Muscle of back (tissue), 3 donors: ENCODE measurements at regions not wholly inside any gene's neighbourhood (a gene's known extent, or its start where the extent isn't known, plus 50 kb on each side); places are given as distances from the start of the nearest gene placed in this dataset.
A peak's percentile ranks its signal among the peaks of the same experiment; 100 is the strongest.

Source experiments
- DNase-seq, 3 donors: peaks; one replicate each; pipeline versions ENCODE4 v3.0.0 to v3.0.0-alpha.2; 2013

DNA sequence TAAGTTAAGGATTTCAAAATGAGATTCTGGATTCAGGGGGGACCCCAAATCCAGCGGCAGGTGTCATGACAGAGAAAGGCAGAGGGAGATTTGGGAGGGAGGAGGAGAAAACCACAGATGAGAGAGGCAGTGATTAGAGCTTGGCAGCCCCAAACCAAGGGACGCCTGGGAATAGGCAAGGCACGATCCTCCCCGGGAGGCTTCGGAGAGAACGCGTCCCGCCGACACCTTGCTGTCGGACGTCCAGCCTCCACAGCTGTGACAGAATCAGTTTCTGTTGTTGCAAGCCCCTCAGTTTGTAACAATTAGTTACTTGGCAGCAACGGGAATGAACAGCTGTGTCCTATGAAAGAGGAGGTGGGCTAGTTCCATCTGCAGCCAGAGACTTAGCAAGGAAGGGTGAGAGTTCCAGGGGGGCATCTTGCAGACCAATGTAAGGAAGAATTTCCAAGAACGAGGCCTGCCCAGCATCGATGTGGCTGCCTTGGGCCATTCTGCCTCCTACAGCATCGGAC, 110.7 kb upstream of the SDK2 start:
- DNase-seq = no peak

DNA sequence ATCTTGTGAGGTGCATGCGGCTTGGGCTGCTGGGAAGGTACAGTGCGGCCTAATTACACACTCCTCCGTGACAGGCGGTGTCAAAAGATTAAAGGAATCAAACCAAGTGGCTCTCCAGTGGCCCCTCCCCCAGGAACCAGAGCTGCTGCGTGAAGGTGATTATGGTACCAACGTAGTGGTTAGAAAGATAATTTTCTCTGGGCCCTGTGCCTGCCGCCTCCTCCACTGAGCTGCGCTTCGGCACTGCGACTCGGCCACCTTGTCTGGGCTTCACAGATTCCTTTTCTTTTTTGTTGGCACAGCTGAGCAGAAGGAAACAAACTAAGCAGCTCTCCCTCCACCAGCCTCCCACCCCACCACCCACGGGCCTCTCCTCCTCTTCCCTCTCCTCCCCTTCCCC, 113.2 kb upstream of the SDK2 start:
- DNase-seq = no peak

DNA sequence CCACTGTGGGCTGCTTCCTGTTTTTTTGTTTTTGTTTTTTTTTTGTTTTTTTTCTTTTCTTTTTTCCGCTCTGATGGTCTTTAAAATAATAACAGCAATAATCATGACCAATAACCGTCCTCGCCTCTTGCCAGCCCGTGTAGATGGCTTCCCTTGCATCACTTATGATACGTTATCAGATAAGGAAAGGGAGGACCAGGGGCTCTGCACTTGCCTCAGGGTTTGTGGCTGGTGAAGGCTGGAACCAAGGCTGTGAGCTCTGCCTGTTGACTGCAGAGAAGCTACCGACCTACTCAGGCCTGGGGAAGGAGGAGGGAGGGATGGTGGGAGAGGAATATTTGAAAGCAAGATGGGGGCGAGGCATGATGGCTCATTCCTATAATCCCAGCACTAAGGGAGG, 114.0 kb upstream of the SDK2 start:
- DNase-seq = no peak

DNA sequence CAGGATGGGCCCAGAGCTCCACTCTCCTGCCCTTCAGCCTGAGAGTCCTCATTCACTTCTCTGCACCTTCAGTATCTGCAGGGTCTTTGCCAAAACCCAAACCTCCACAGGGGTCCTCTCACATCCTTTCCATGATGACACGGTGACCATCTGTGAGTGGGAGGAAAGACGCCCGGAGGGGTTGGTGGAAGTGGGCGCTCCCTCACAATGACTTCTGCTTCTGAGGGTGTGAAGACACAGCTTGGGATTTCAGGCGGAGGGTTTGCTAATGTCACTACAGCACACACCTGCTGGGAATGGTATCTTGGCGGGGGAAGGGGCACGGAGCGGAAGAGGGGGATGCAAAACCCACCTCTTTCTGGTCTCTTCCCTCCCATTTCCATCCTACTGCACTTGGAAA, 115.1 kb upstream of the SDK2 start:
- no peak for DNase-seq

GRCh38 chr17:73759734-73760438, 115.6 kb upstream of the SDK2 start:
- DNase-seq = peak in 1 of 3 donors; percentile 13

- DNase-seq = no peak
Observed at GRCh38 chr17:73760439-73760758, 116.2 kb upstream of the SDK2 start.

- DNase-seq = no peak
Observed at GRCh38 chr17:73765824-73766563, 121.7 kb upstream of the SDK2 start.

GRCh38 chr17:73767696-73768095, 123.5 kb upstream of the SDK2 start:
- DNase-seq = no peak

GRCh38 chr17:73768691-73769090, 124.4 kb upstream of the SDK2 start:
- DNase-seq = no peak

DNA sequence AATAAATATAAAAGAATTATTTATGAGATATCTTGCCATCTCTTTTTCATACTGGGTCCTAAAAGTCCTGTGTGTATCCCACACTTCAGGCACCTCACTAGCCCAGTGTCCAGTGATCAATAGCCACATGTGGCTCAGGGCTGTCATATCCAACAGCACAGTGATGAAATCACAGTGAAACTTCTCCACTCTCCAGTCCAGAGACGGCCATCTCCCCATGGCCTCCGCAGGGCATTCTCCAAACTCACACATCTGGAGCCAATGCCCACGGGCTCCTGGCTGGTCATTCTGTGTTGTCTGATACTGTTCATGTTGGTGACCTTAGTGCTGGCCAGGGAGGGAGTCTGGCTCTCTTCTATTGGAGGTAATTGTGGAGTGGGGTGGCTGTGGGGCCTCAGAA, 125.2 kb upstream of the SDK2 start:
- DNase-seq = no peak

GRCh38 chr17:73770115-73770848, 126.0 kb upstream of the SDK2 start:
- peak; percentile 92 to 96 (median 94) for DNase-seq

DNA sequence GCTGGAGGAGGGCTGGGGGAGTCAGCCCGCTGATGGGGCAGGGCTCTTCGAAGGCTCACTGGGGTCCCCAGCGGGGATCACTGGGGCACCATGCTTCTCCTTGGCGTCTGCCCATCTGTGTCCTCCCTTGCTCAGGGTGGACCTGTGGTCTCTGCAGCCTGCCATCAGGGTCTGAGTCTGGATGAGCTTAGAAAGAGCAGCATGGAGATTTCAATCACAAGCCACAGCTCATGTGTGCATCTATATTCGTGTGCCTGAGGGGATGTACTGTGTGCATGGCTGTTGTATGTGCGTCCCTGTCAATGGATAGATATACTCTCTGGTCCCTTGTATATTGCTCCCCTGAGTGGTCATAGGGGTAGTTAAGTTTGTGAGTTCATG, 126.6 kb upstream of the SDK2 start:
- no peak for DNase-seq

DNA sequence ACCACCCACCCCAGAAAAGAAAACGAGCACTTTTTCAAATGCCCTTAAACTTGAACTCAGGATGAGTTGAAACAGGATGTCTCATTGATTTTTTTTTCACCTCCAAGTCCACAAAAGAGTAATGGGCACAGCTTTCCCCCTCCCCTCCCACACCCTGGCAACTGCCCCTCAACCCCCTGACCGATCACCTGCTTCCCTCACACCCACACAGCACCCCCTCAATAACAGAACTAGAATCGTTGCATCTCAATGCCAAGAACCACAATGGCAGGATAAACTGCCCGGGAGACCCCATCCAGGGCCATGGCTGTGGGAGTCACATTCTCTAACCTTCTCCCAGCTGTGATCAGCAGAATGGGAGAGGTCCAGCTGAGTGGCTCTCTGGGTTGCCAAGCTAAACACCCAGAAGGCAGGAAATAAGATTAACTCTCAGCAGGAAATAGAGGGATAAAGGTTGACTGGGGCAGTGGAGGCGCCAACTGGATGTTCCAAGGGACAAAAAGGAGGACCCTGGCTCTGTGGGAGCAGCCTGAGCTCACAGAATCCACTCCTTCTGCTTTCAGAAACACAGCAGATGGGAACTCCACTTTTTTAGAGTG, 128.0 kb upstream of the SDK2 start:
- no peak for DNase-seq

DNA sequence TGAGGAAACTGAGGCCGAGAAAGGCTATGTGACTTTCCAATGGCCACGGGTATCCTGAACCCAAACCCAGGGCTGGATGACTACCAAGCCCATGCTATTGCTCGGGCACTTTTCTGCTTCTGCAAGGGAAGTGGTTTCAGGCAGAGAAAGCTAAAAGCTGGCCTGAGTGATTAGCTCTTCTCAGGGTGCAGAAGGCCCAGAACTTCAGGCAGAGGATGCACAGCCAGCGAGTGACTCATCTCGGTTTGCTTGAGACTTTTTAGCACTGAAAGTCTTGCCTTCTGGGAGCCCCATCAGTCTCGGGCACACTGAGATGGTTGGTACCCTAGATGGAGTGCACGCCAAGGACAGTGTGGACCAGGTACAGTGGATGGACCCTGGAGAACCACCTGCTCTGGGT, 129.5 kb upstream of the SDK2 start:
- no peak for DNase-seq

DNA sequence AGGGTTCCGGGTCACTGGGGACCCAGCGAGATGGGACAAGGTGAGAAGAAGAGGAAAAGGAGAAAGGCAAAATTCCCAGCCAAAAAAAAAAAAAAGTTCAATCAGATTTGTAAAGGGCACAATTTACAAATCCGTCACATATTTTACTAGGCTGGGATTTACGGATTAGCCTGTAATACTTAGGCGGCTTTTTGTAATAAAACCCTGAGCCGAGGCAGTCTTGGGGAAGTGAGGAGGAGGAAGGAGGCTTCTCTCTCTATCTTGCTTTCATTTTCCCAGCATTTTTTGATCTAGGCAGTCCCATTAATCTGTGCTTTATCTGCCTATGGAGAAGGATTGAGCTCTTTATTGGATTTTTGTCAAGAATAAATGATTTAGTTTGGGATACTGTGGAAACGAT, 130.6 kb upstream of the SDK2 start:
- DNase-seq = no peak

- no peak for DNase-seq
Observed at GRCh38 chr17:73776351-73777130, 132.3 kb upstream of the SDK2 start.

- DNase-seq = no peak
Observed at GRCh38 chr17:73777131-73777449, 132.8 kb upstream of the SDK2 start.

GRCh38 chr17:73782231-73782630, 138.0 kb upstream of the SDK2 start:
- DNase-seq = no peak

DNA sequence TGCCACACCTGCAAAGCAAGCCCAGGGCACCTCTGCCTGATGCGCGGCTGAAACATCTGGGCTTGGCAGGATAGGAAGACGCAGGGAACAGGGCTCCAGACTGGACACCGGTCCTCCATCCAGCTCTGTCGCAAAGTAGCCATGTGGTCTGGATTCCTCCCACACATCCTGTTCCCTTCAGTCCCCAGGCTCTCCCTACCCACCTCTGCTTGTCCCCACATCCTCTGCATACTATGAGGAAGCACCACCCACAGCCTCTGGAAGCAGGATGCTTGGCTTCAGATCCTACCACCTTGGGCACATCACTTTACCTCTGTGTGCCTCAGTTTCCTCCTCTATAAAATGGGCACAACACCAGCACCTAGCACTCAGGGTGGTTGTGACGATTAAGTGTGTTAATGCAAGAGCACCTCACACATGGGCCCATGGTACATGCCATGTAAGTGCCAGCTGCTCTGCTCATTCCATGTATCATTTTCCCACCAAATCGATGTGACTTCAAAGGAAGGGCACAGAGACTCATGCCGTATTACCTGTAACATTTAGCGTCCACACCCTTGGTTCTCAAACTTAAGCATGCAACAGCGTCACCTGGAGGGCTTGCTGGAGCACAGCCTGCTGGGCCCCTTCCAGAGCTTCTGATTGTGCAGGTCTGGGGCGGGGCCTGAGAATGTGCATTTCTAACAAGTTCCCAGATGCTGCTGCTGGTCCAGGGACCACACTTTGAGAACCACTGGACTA, 138.6 kb upstream of the SDK2 start:
- DNase-seq = no peak

GRCh38 chr17:73783382-73783766, 139.1 kb upstream of the SDK2 start:
- DNase-seq = no peak

DNA sequence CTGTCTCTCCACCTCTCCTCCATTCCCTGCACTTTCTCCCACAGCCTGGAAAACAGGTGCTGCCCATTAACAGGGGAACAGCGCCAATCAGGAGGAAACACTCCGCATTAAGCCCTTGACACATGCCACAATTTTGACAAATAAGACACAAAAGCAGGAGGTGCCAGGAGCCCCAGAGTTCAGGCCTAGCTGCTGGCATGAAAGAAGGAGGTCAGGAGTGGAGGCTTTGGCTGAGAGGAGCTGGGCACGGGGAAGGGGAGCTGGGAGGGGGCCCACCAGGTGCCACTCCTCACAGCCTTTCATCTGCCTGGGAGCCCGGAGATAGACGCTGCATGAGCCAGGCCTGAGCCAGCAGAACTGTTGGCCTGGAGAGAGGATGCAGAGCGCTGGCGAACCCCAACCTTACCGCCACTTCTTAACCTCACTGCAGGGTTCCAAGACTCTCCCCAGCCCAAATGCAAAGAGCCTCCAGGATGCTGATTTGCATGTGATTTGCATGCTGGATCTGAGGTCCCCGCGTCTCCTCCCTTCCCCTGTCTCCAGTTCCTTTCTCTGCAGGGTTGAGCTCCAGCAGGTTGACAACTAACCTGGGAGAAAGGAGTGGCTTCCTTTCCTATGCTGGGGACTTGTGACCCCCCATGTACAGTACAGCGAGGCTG, 139.8 kb upstream of the SDK2 start:
- no peak for DNase-seq
